HG03342 (cell line): ENCODE measurements at regions not wholly inside any gene's neighbourhood (a gene's known extent, or its start where the extent isn't known, plus 50 kb on each side); places are given as distances from the start of the nearest gene placed in this dataset.
"Not testable (repeated sequence)": the region's sequence is repeated elsewhere in the genome, so short reads cannot be mapped to it uniquely, and the experiment has no call there.

Experiments
- ATAC-seq: cut with Tn5 transposase; IDR thresholded peaks from one replicate; pipeline ENCODE4 v1.9.1; 2021; ENCODE audit warnings: mild to moderate bottlenecking, moderate library complexity; ENCODE audit not compliant: unreplicated experiment

DNA sequence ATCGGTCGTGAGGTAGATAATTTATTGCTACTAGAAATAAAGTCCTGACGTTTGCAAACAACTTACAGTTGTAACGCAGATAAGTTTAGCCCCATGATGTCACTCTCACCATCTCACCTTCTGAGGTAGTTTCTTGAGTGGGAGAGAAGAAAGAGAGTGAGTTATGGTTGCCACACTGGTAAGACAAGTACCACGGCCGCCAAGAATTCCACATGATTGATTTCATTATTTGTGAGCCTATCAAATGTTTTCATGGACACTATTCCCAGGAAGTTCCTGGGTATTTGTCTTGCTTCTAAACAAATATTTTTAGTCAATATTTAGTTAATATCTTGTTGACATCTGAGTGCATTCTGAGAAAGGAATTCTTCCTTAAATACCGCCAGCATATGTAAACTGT is 339.4 kb upstream of the KIAA1217 start:
- no peak for ATAC-seq

DNA sequence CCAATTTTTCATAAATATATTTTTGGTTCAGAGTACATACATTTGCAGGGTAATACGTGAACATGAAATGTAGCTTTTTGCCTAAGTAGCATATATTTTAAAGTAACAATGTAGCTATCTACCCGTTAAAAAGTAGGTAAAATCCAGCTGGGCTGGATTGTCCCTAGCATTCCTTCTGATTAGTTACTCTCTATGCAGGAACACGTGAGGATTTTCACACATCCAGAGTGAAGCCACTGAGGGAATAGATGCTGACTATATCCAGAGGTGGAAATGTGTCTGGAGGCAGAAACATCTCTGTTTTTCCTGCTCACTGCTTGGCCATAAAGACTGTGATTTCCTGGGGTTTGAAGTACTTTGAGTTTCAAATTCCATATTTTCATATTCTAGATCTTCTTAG is 338.9 kb upstream of the KIAA1217 start:
- ATAC-seq = no peak

DNA sequence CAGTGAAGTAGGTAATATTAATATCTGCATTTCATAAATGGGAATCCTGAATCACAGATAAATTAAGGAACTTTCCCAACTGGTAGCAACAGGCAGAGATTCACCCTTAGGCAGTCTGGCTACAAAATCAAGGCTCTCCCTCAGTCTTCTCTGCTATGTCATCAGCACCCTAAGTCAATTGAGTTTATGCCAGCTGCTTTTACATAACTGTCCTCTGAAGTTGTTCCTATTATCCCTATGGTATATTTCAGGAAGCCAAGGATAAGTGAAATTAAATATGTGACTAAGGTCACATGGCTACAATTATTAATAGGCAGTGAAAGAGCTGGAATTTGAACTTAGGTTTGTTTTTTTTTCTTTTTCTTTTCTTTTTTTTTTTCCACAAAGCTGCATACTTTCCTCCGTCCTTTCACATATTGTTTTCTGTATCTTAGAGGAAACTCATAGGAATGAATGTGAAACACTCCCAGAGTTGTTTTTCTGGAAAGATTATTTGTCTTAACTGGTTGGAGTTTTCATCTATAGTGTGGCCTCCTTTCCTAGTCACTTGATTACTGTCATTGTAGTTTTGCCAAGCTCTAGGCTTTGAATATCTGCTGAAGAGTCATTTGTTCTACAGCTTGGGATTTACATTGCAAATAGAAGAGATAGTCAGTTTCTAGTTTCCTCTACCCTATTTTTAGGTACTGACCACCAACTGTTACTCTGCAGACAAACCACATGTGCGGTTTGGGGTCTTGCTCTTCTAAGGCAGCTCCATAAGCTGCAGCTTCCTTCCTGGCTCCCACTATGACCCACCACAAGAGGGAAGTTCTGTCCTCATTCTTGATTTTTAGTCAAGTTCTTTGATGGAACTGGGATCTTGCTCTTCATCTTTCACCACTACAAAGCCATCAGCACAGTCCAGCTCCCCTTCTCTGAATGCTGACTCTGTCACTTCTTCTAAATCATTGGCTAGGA is 338.0 kb upstream of the KIAA1217 start:
- no peak for ATAC-seq

DNA sequence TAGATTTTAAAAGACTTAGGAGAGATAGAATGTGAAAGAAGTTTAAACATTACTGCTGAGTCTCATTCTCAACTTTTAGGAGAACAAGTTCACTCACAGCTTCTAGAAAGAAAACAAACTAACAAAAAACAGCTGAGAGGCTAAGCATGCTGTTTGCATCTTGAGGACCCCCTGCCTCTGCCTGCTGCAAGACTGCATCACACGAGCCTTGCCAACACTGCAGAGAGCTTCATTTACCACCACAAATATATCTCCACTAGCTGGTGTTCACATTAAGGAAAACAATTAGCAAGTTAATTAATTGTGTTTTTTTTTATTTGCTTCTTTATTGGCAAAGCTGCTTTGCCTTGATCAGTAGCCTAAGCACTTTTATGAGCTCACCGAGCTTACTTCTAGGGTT is 336.6 kb upstream of the KIAA1217 start:
- ATAC-seq = no peak

DNA sequence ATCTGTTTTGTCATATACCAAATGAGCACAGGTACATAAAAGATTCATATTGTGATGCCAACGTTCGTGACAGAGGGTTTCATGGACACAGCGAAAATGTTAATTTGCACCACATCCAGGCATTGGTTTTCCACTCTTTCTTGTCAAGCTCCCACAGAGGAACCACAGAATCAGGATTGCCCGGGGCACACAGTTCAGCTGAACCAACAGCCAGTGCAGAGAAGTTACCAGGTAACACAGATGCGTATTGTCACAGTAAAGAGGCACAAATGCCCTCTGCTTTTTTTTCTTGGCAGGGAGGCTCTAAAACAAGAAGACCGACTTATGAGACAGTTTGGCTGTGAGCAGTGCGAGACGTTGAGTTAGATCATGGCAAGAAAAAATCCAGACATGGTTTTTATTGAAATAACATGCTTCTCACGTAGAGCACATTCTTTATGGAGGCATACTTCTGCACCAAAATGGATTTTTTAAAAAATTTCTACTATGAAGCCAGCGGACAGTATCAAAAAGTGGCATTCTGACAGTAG is 331.1 kb upstream of the KIAA1217 start:
- no peak for ATAC-seq

DNA sequence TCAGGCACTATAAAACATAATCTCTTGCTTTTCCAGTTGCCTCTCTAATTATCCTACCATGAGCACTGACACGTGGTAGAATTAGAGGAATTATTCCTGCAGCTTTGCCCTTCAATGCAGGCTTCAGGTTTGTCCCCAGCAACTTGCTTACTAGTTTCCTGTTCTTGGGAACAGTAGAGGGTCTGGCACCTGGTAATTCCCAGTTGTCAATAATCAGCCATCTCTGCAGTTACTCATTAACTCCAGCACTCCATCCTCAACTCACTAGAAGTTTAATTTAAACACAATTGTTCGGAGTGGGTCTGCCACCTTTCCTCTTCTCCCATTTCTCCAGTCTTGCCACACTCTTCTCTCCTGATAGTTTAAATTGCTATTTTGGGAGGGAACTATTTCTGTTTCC is 324.3 kb upstream of the KIAA1217 start:
- ATAC-seq = no peak

DNA sequence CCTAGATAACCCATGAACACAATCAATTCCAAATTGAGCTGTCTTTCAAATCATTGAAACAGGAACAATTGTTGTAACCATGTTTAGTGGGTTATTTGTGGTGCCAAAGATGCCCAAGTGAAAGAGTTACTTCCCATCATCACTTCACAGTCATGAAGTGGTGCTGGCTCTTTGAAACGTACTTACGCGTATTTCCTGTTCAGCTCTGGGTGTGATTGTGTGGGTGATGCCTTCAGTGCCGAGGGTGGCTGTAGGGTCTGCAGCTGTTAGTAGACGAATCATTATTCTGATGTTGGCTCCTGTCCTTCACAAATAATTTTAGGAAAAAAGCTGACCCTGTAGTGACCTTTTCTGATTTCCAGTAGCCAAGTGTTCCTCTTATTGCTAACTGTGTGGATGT is 323.1 kb upstream of the KIAA1217 start:
- no peak for ATAC-seq

DNA sequence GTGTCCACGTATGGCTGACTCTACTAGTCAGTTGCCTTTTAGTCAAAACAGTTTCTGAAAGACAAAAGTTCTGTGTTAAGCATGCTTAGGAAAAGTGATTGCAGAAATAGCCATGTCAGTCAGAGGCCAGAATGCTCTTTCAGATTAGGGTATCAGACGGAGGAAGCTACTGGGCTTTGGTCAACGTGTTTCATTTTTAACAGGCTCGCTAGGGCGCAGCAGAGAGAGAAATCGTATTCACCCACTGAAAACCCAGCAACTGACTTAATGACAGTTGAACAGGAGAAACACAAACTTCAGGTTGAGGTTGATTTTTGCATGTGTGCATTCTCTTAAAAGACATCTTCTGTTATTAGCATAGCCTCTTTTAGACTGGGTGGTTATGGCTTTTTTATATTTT is 322.6 kb upstream of the KIAA1217 start:
- ATAC-seq = no peak

DNA sequence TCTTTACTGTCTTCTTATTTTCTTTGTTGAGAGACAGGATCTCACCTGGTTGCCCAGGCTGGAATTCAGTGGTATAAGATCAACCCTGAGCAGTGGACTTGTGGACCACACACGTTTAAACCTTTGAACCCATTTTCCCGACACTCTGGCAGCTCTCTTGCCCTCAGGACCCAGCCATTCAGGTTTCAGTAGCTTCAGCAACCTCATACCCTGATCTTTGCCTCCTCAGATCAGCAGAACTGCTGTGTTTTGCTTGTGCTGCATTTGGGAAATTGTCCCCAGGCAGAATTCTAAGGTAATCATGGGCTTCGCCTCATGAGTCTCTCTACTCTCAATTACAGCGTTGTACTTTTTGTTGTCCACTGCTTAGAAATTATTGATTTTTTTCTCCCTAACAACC is 317.6 kb upstream of the KIAA1217 start:
- ATAC-seq = no peak

DNA sequence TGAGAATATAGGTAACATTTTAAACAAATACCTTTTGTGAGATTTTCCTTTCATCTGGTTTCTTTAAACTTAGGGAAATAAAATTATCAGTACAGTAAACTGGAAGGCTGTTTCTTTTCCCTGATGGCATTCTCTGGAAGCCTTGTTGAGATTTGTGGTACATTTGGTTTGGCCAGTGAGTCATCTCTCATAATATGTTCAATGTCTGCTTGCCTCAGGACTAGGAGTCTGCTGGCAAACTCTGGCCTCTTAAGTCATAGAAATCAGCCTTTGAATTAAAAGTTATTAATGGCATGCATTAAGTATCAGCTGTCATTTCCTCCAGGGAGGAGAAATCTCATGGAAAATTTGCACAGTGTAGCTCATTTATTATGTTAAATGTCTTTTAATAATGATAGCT is 316.6 kb upstream of the KIAA1217 start:
- ATAC-seq = no peak

DNA sequence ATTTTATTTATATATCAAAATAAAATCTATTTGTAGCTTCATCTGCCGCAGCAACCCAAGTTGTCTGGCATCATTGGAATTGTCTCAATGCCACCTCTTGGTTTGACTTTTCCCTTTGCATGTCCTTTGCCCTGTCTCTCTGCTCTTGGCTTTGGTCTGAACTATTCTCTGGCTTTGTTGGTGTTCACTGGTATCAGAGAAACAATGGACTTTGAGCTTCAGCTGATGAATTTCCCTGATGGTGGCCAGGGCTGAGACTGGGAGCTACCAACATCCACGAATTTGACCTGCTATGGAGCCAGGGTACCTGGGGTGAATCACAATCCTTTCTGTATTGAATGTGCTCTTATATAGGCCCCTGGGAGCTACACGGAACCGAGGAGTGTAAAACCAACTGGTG is 311.7 kb upstream of the KIAA1217 start:
- ATAC-seq = no peak

DNA sequence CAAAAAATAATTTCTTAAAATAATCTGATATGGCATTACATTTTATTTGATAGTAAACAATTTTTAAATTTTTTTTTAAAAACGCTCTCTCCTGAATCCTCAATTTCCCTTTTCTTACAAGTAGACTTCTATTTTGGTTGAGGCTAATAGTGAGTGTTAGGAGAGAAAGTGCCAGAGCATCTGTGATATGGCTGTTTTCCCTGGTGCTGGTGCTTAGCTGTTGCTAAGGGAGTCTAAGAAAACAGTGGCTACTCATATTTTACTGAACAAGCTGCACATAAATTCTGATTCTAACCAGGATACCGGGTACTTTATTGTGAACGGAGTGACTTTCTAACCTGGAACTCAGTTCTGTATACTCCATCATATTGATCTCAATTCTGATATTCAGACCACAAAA is 311.1 kb upstream of the KIAA1217 start:
- no peak for ATAC-seq

DNA sequence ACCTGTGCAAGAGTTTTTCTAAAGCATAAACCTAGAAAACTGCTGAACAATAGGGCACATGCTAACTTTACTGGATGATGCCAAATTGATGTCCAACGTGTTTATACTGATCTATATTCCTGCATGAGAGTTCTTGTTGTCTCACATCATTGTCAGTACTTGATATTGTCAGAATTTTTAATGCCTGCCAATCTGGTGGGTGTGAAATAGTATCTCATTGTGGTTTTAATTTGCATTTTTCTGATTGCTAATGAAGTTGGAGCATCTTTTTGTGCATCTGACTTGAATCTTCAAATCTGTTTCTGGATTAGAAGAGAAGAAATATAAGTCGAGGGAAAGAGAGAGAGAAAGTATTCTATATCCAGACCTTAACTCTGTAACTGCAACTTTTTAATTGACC is 309.8 kb upstream of the KIAA1217 start:
- ATAC-seq = no peak

DNA sequence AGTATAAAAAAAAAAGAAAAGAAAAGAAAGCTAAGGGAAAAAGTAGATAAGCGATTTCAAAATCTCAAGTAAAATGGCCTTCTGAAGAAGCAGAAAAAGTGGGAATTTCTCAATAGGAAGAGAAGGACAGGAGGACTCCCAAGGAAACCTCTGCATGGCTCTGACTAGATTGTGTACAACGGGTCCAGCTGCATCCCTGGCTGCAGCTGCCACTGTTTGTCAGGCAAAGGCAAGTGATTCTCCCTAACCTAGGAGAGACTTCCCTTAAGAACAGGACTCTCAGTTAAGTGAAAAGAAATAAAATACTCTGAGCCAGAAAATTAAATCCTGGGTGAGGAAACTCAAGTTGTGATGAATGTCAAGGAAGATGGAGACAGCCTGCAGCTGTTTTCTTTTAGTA is 298.6 kb upstream of the KIAA1217 start:
- ATAC-seq = no peak

DNA sequence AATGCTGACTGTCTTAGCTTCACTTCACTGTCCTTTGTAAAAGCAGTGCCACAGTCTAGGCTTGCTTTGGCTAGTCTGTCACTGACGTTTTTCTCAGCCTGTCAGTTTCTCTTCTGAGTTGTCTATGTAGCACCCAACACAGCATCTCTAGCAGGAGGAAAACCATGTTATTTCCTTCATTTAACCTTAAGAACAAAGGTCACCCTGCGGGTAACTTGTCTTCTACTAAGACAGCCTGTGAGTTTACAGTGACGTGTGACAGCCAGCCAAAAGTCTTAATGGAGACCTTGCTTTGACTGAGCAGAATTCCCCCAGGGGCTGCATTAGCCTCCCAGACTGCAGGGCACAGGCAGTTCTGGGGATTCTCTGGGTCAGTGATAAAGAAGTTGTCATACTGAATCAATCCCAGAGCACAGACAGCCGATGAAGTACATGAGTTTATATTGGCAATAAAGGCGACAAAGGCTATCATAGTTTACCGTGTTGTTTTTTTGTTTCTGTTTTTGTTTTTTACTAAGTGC is 296.0 kb upstream of the KIAA1217 start:
- ATAC-seq = no peak

DNA sequence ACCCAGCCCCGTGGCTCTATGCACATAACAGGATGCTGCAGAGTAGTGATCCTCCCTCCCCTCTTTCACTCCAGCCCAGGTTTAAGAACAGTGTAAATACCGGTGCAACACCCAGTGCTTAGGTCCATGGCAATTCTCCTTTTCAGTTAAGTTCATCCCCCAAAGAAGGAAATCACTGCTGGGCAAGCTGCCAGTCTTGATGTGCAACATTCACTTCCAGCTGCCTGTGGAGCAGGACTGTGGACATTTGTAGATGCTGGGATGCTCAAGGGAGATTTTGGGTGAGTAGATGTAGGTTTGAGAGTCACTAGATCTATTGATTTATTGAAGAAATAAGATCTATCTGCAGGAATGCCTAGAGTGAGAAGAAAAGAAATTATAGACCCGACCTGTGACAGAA is 294.3 kb upstream of the KIAA1217 start:
- no peak for ATAC-seq

DNA sequence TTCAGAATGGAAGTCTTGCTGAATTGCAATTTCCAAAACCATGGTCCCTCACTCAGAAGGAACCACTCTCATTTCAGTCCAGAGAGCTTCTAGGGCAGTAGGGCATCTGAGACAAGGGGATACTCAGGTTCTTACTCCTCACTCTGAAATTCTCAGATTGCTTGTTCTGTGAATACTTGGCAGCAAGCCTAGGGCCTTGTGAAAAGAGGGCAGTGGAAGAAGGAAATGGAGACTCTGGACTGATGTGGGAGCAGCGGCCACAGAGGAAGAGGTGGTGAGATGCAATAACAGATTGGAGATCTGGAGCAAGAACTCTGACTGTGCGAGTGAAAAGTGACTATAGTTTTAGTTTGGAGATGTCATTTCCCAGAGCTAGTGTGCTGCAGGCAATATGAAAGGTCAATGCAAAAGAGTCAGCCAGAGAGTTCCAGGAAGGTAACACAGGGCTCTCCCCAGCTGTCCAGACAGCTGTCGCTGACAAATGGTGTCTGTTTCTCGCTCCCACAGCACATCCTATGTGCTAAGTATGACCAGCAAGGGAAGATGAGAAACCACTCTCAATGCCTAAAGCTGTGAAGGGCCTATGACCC is 291.6 kb upstream of the KIAA1217 start:
- no peak for ATAC-seq

DNA sequence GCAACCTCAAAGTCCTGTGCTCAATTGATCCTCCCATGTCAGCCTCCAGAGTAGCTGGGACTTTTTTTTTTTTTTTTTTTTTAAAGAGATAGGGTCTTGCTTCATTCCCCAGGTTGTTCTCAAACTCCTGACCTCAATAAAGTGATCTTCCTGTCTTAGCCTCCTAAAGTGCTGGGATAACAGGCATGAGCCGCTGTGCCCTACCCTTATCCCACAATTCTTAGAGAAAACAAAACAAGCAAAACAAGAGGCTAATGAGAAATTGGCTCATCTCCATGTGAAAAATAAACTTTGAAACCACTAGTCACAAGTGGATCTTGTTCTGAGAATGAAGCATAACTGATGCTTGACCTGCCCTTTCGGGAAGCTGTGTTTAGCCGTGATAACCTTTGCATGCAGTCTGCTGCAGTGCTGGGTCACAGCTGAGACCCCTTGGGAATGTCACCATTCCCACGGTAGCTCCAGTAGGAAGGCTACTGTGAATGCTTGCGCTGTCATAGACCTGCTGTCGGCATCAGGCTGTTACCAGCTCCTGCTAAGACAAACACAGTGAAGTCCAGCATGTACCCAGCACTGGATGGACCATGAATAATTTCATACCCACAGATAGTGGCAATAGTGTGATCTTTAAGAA is 290.7 kb upstream of the KIAA1217 start:
- no peak for ATAC-seq

DNA sequence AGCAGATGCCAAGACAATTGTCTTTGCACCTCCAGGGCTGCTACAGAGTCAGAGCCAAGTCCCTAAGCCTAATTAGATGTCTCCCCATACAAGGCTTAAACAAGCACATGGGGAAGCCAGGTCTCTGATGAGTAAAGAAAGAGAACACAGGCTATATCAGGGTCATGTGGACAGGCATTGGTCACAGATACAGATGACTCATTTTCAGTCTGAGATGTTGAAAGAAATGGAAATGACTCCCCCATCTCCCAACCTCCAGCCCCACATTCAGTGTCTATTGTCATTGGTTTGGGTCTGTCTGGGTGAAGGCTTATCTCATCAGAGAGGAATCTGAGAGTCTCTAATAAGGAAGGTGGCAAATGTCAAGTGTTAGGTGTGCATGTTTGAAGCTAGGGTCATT is 290.1 kb upstream of the KIAA1217 start:
- no peak for ATAC-seq

DNA sequence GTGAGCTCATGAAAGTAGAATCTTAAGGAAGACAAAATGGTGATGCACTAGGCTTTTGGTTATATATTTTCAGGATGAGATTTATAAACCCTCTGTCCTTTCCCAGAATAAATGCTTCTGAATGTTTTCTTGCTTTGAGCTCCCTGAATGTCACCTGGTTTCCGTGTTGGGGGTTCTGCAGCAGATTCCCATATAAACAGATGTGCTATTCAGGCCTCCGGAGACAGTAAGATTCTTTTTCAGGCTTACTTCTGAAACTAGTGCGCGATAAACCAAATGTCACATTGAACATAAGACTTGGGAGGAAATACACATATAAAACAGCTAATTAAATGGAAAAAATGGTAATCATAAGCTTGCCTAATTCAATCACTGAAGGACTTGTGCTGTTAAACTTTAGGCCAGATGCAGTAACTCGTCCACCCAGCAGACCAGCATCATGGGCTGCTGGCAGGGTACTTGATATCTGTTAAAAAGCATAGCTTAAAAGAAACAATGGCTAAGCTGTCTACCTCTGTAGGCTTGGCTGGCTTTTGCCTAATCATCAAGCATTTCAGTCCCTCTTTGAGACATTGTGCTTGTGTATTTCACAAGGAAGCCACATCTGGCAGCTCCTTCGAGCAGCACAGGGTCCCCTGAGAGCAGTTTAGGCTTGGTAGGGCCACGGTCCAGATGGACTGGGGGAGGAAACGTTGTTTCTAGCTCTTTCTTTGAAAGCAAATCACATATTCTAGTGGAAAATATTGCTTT is 281.2 kb upstream of the KIAA1217 start:
- no peak for ATAC-seq

DNA sequence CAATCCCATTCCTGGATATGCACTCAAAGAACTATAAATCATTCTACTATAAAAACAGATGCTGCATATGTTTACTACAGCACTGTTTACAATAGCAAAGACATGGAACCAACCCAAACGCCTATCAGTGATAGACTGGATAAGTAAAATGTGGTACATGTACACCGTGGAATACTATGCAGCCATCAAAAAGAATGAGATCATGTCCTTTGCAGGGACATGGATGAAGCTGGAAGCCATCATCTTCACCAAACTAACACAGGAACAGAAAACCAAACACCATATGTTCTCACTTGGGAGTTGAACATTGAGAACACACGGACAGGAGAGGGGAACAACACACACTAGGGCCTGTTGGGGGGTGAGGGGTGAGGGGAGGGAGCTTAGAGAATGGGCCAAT is 274.9 kb upstream of the KIAA1217 start:
- ATAC-seq = not testable (repeated sequence)
